Esophagus squamous epithelium (tissue), 5 donors: ENCODE measurements at regions not wholly inside any gene's neighbourhood (a gene's known extent, or its start where the extent isn't known, plus 50 kb on each side); places are given as distances from the start of the nearest gene placed in this dataset.

Experiments
- DNase-seq: peaks from one replicate; lab custom pipeline; 2025; lab: John Stamatoyannopoulos, UW
- H3K27ac ChIP-seq, 4 donors: fragments of 200-600 bp; sonication (generic); one replicate each; pipeline ENCODE4 v1.5.1; 2016 to 2019; ENCODE audit warnings: mild to moderate bottlenecking in 1 of 4
- H3K27me3 ChIP-seq, 4 donors: fragments of 200-600 bp; sonication (generic); 1 replicate in 3 of 4; 2 replicates in 1 of 4; pipeline versions ENCODE4 v1.5.1 to v1.6.0; 2017 to 2021; ENCODE audit warnings: antibody characterized with exemption in 1 of 4
- H3K36me3 ChIP-seq, 3 donors: fragments of 200-600 bp; sonication (generic); one replicate each; pipeline ENCODE4 v1.5.1; 2016 to 2019
- H3K4me1 ChIP-seq, 3 donors: fragments of 200-600 bp; sonication (generic); one replicate each; pipeline ENCODE4 v1.5.1; 2017 to 2019
- H3K4me3 ChIP-seq, 4 donors: fragments of 200-600 bp; sonication (generic); 1 replicate in 3 of 4; 2 replicates in 1 of 4; pipeline ENCODE4 v1.5.1; 2016 to 2019; ENCODE audit warnings: mild to moderate bottlenecking in 2 of 4, moderate library complexity in 1 of 4
- H3K9me3 ChIP-seq, 3 donors: fragments of 200-600 bp; sonication (generic); one replicate each; pipeline ENCODE4 v1.5.1; 2016 to 2019
- POLR2A ChIP-seq, 4 donors: fragments of 450-650 bp; IDR thresholded peaks; one replicate each; pipeline ENCODE4 v1.6.1; 2017; ENCODE audit warnings: antibody characterized with exemption in 4 of 4, mild to moderate bottlenecking in 4 of 4, moderate library complexity in 3 of 4
- WGBS, 2 donors: methylation state at CpG; one replicate each; pipeline ENCODE4 v1.1.5; 2018; 5-methylcytosine and 5-hydroxymethylcytosine counted together
- intact Hi-C: fragments of 100-400 bp; cut with DNase I; formaldehyde crosslinking; loops from one replicate; pipeline ENCODE4 v1.15.0; 2022
- TF ChIP-seq, protein P1 (sequence below), 6 experiments: fragments of 450-650 bp in 4 of 6; fragments of 200-600 bp in 2 of 6; sonication (generic) in 2 of 6; IDR thresholded peaks; one replicate each; pipeline ENCODE4 v1.5.1; 2016 to 2019; ENCODE audit warnings: antibody characterized with exemption in 6 of 6, mild to moderate bottlenecking in 4 of 6, moderate library complexity in 4 of 6
- donor health status: DM: yes; HTN: yes; CAD: no.

DNA sequence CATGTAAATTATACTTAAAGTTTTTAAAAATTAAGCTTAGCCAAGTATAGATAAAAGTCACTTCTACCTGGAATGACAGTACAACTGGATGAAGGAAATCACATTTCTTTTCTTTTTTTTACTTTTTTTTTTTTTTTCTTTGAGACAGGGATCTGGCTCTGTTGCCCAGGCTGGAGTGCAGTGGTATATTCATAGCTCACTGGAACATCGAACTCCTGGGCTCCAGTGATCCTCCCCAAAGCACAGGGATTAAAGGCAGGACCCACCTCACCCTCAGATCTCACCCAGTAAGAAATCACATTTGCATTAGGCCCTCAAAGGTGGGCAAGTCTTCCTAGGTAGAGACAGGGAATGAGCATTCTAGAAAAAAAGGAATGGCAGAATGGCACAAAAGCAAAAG lies 69.5 kb upstream of the C1GALT1 start:
- H3K27ac ChIP-seq = no peak overlapping the region
- TF ChIP-seq, protein P1, sequence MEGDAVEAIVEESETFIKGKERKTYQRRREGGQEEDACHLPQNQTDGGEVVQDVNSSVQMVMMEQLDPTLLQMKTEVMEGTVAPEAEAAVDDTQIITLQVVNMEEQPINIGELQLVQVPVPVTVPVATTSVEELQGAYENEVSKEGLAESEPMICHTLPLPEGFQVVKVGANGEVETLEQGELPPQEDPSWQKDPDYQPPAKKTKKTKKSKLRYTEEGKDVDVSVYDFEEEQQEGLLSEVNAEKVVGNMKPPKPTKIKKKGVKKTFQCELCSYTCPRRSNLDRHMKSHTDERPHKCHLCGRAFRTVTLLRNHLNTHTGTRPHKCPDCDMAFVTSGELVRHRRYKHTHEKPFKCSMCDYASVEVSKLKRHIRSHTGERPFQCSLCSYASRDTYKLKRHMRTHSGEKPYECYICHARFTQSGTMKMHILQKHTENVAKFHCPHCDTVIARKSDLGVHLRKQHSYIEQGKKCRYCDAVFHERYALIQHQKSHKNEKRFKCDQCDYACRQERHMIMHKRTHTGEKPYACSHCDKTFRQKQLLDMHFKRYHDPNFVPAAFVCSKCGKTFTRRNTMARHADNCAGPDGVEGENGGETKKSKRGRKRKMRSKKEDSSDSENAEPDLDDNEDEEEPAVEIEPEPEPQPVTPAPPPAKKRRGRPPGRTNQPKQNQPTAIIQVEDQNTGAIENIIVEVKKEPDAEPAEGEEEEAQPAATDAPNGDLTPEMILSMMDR (IDR thresholded peaks at IDR 0.05) = no peak
- no peak for TF ChIP-seq POLR2A (IDR thresholded peaks at IDR 0.05)
- no peaks in the 10 kb centered on the region for H3K36me3 ChIP-seq
- H3K9me3 ChIP-seq = peaks cover 0 to 7% (median 0%) of the 10 kb centered on the region in 3 donors
- intact Hi-C loops = no loop called here
- no peak overlapping the region for H3K4me3 ChIP-seq
- no peak for DNase-seq
- no peaks in the 10 kb centered on the region for H3K27me3 ChIP-seq
- H3K4me1 ChIP-seq = no peaks in the 10 kb centered on the region
- 50 to 86% methylated on average over 1 of the region's 1 CpG for WGBS, 2 donors

DNA sequence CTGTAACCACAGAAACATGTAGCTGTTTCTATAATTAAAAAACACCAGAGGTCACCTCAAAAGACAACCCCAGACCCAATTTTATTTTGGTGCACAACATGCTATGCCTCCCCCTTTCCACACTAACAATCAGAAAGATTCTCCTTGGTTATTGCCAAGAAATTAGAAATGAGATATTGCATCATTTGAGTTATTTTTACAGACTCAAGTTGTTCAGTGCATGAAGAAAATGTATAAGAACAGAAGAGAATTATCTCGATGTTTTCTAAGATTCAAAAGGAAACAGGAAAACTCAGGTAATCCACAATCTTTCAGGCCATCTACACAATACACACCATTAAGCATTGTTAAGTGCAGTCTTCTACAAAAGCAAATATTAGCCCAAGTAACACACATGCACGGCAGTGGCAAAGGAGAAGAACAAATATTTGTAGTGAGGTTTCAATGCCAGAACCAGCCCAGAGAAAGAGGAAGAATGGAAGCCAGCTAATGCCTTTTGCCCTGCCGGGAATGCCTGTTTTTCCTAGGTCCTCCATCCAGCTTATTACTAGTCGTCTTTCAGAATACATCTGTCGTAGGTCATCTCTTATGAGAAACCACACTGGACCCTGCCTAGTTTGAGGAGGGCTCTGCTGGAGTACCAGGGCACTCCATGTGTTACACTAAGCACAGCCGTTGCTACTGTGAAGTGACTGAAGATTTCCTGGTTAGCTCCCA lies 67.6 kb upstream of the C1GALT1 start:
- no peak overlapping the region for H3K4me3 ChIP-seq
- DNase-seq = no peak
- WGBS, 2 donors = 63 to 64% methylated on average over 6 of the region's 6 CpGs
- H3K27me3 ChIP-seq = no peaks in the 10 kb centered on the region
- intact Hi-C loops = no loop called here
- TF ChIP-seq, protein P1 (IDR thresholded peaks at IDR 0.05) = no peak
- no peak for TF ChIP-seq POLR2A (IDR thresholded peaks at IDR 0.05)
- no peaks in the 10 kb centered on the region for H3K36me3 ChIP-seq
- H3K4me1 ChIP-seq = no peaks in the 10 kb centered on the region
- no peaks in the 10 kb centered on the region for H3K9me3 ChIP-seq
- no peak overlapping the region for H3K27ac ChIP-seq

DNA sequence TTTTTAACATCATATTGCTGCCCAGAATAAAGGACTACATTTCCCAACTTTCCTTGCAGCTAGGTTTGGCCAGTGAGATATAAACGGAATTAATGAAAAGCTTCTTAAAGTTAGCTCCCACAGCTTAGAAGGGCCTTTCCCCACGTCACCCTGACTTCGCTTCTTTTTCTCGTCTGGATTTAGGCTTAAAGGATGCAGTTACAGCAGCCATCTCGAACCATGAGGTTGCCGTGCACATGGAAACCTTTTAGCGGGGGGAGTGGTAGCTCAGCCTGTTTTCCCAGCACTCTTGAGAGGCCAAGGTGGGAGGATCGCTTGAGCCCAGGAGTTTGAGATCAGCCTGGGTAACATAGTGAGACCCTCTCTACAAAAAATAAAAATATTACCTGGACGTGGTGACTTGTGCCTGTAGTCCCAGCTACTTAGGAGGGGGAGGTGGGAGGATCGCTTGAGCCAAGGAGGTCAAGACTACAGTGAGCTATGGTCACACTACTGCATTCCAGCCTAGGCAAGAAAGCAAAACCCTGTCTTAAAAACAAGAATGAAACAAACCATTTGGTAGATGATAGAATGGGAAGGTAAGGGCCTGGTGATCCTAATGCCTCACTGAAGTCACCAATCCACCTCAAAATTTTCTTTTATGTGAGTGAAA lies 64.3 kb upstream of the C1GALT1 start:
- Histone ChIP-seq H3K36me3 (no peaks in the 10 kb centered on the region), H3K4me1 (peaks cover 0 to 11% (median 5%) of the 10 kb centered on the region in 3 donors), H3K27me3 (no peaks in the 10 kb centered on the region), H3K27ac (no peak overlapping the region), H3K4me3 (no peak overlapping the region), H3K9me3 (no peaks in the 10 kb centered on the region)
- TF ChIP-seq, protein P1 (IDR thresholded peaks at IDR 0.05) = no peak
- no peak for TF ChIP-seq POLR2A (IDR thresholded peaks at IDR 0.05)
- 82% methylated on average over 7 to 8 of the region's 10 CpGs for WGBS, 2 donors
- DNase-seq = no peak
- intact Hi-C loops = no loop called here

DNA sequence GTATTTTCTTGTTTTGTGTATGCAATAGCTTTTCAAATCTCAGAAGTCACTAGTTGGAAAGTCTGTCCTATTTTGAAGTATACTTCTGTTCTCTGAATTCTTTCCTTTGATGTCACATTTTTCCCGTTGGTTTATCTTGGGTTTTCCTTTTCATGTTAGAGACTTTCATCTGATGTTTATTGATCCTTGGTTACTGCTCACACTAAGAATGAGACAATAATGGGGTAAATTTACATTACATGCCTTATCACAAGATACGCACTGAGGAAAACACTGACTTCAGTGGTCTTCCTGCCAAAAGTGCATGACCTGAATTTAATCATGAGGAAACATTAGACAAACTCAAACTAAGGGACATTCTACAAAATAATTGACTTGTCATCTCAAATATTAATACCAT lies 63.5 kb upstream of the C1GALT1 start:
- peaks cover 0 to 18% (median 7%) of the 10 kb centered on the region in 3 donors for H3K4me1 ChIP-seq
- no peaks in the 10 kb centered on the region for H3K9me3 ChIP-seq
- H3K27ac ChIP-seq = no peak overlapping the region
- no peak for DNase-seq
- no peaks in the 10 kb centered on the region for H3K36me3 ChIP-seq
- 67 to 70% methylated on average over 2 of the region's 2 CpGs for WGBS, 2 donors
- H3K27me3 ChIP-seq = no peaks in the 10 kb centered on the region
- no peak for TF ChIP-seq POLR2A (IDR thresholded peaks at IDR 0.05)
- TF ChIP-seq, protein P1 (IDR thresholded peaks at IDR 0.05) = no peak
- intact Hi-C loops = no loop called here
- no peak overlapping the region for H3K4me3 ChIP-seq

DNA sequence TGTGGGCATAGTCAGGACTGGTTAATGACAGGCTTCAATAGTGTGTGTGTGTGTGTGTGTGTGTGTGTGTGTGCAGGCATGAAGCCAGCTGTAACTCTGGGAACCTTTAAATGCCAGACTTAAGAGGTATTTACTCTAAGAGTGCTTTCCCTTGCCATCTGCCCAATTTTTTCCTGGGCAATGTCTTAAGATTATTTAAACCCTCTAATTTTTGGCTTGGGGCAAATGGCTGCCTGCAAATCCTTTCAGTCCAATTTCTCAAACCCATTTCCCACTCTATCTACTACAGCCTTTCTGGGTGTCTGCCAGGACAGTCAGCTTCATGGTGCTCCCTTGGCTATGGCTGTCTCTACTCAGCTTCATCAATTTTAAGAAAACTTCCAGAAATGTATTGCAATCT lies 62.6 kb upstream of the C1GALT1 start:
- intact Hi-C loops = no loop called here
- H3K27ac ChIP-seq = no peak overlapping the region
- H3K27me3 ChIP-seq = no peaks in the 10 kb centered on the region
- DNase-seq = no peak
- TF ChIP-seq, protein P1 (IDR thresholded peaks at IDR 0.05) = no peak
- TF ChIP-seq POLR2A (IDR thresholded peaks at IDR 0.05) = no peak
- H3K4me1 ChIP-seq = peaks cover 0 to 20% (median 7%) of the 10 kb centered on the region in 3 donors
- no peaks in the 10 kb centered on the region for H3K36me3 ChIP-seq
- no peak overlapping the region for H3K4me3 ChIP-seq
- no peaks in the 10 kb centered on the region for H3K9me3 ChIP-seq
